ENCODE measurements at regions not wholly inside any gene's neighbourhood (a gene's known extent, or its start where the extent isn't known, plus 50 kb on each side); places are given as distances from the start of the nearest gene placed in this dataset.

GRCh38 chr12:42979746-42980145 is 390.2 kb upstream of the PRICKLE1 start:
- Histone ChIP-seq H3K9ac (ENCODE audit: insufficient read depth in 1 of 2, low read length in 2 of 2) (no peak overlapping the region), H3K4me3 (no peak overlapping the region), H3K27ac (ENCODE audit: low read depth in 1 of 2, low read length in 1 of 2) (no peak overlapping the region), H3K27me3 (ENCODE audit: control insufficient read depth in 3 of 3, insufficient read depth in 3 of 3, low read length in 2 of 3) (no peaks in the 10 kb centered on the region), H3K9me3 (ENCODE audit: control insufficient read depth in 4 of 4, insufficient read depth in 3 of 4, low read length in 3 of 4) (peaks cover 0 to 2% (median 0%) of the 10 kb centered on the region in 4 donors), H3K4me1 (ENCODE audit: control insufficient read depth in 5 of 5, insufficient read depth in 5 of 5, low read length in 5 of 5) (peaks cover 0 to 8% (median 0%) of the 10 kb centered on the region in 5 donors), H3K36me3 (ENCODE audit: control insufficient read depth in 4 of 4, insufficient read depth in 4 of 4, low read length in 4 of 4) (no peaks in the 10 kb centered on the region)
- TF ChIP-seq CTCF (IDR thresholded peaks at IDR 0.05; ENCODE audit: control extremely low read depth, extremely low read depth): no peak
- no peak for DNase-seq
- no peak for ATAC-seq (ENCODE audit: insufficient read depth, low FRiP score)

GRCh38 chr12:42978708-42979107 is 389.2 kb upstream of the PRICKLE1 start:
- Histone ChIP-seq H3K36me3 (ENCODE audit: control insufficient read depth in 4 of 4, insufficient read depth in 4 of 4, low read length in 4 of 4) (no peaks in the 10 kb centered on the region), H3K9me3 (ENCODE audit: control insufficient read depth in 4 of 4, insufficient read depth in 3 of 4, low read length in 3 of 4) (peaks cover 0 to 2% (median 0%) of the 10 kb centered on the region in 4 donors), H3K9ac (ENCODE audit: insufficient read depth in 1 of 2, low read length in 2 of 2) (no peak overlapping the region), H3K4me1 (ENCODE audit: control insufficient read depth in 5 of 5, insufficient read depth in 5 of 5, low read length in 5 of 5) (peaks cover 0 to 8% (median 0%) of the 10 kb centered on the region in 5 donors), H3K27ac (ENCODE audit: low read depth in 1 of 2, low read length in 1 of 2) (no peak overlapping the region), H3K27me3 (ENCODE audit: control insufficient read depth in 3 of 3, insufficient read depth in 3 of 3, low read length in 2 of 3) (no peaks in the 10 kb centered on the region), H3K4me3 (no peak overlapping the region)
- no peak for TF ChIP-seq CTCF (IDR thresholded peaks at IDR 0.05; ENCODE audit: control extremely low read depth, extremely low read depth)
- no peak for DNase-seq
- ATAC-seq (ENCODE audit: insufficient read depth, low FRiP score): no peak
- WGBS, 2 donors: 84 to 90% methylated on average over 1 of the region's 1 CpG

GRCh38 chr12:42977451-42978230 is 388.1 kb upstream of the PRICKLE1 start:
- Histone ChIP-seq H3K9ac (ENCODE audit: insufficient read depth in 1 of 2, low read length in 2 of 2) (no peak overlapping the region), H3K27me3 (ENCODE audit: control insufficient read depth in 3 of 3, insufficient read depth in 3 of 3, low read length in 2 of 3) (no peaks in the 10 kb centered on the region), H3K36me3 (ENCODE audit: control insufficient read depth in 4 of 4, insufficient read depth in 4 of 4, low read length in 4 of 4) (no peaks in the 10 kb centered on the region), H3K4me1 (ENCODE audit: control insufficient read depth in 5 of 5, insufficient read depth in 5 of 5, low read length in 5 of 5) (peaks cover 0 to 8% (median 0%) of the 10 kb centered on the region in 5 donors), H3K27ac (ENCODE audit: low read depth in 1 of 2, low read length in 1 of 2) (no peak overlapping the region), H3K4me3 (no peak overlapping the region), H3K9me3 (ENCODE audit: control insufficient read depth in 4 of 4, insufficient read depth in 3 of 4, low read length in 3 of 4) (peaks cover 0 to 2% (median 0%) of the 10 kb centered on the region in 4 donors)
- DNase-seq (no peak), ATAC-seq (ENCODE audit: insufficient read depth, low FRiP score) (no peak)
- TF ChIP-seq CTCF (IDR thresholded peaks at IDR 0.05; ENCODE audit: control extremely low read depth, extremely low read depth): no peak
- WGBS, 2 donors: 40 to 74% methylated on average over 1 of the region's 1 CpG

All from lung (tissue), 11 donors.